ENCODE measurements at regions not wholly inside any gene's neighbourhood (a gene's known extent, or its start where the extent isn't known, plus 50 kb on each side); places are given as distances from the start of the nearest gene placed in this dataset.

DNA sequence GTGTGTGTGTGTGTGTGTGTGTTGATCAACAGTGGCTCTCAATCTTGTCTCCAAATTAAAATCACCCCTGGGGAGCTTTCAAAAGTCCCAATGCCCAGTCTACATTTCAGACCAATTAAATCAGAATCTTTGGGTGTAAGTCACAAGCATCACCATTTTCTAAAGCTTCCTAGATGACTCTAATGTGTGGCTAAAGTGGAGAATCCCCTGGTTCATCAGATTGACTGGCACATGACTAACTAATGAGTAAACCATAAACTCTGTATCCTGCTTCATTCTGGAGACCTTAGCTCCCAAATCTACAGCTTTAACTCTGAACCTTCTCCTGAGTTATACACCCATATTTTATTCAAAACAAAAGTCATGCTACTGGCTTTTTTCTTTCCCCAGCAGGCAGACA is 131.3 kb downstream of the SUCLA2 start:
- no peak overlapping the region for H3K4me3 ChIP-seq
- H3K27ac ChIP-seq, result no peak overlapping the region
- intact Hi-C loops (cut with DNase I), result no loop called here
- DNase-seq, result no peak
- no peaks in the 10 kb centered on the region for H3K27me3 ChIP-seq
- TF ChIP-seq CTCF (IDR thresholded peaks at IDR 0.05) (no peak), POLR2A (IDR thresholded peaks at IDR 0.05) (no peak)
- no peaks in the 10 kb centered on the region for H3K36me3 ChIP-seq (replicated peaks in 1 of 2)
- H3K4me1 ChIP-seq (replicated peaks in 1 of 2), result no peaks in the 10 kb centered on the region
- peaks cover 0 to 7% (median 0%) of the 10 kb centered on the region in 3 donors for H3K9me3 ChIP-seq (replicated peaks in 1 of 3)

DNA sequence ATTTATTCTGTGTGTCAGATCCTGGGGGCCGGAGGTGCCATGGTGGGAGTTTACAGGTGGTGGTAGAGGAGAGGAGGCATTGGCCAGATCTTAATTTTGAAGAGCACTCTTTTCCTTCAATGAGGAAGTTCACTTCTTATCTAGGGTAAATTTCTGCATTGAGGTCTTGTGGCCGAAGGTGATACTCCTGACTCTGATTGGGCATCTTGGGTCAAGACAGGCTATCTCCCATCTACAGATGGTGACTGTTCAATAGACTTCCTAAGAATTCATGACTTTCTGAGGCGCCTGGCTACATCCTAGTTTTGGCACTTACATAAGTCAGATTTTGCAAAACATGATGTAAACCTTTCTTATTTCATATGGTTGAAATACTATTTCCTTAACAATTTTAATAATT is 135.2 kb downstream of the SUCLA2 start:
- intact Hi-C loops (cut with DNase I), result no loop called here
- 68 to 70% (median 69%) methylated on average over 3 of the region's 3 CpGs for WGBS, 4 donors
- no peaks in the 10 kb centered on the region for H3K27me3 ChIP-seq
- no peak overlapping the region for H3K27ac ChIP-seq
- H3K4me1 ChIP-seq (replicated peaks in 1 of 2), result no peaks in the 10 kb centered on the region
- H3K36me3 ChIP-seq (replicated peaks in 1 of 2), result no peaks in the 10 kb centered on the region
- H3K4me3 ChIP-seq, result no peak overlapping the region
- TF ChIP-seq CTCF (IDR thresholded peaks at IDR 0.05), result no peak
- no peak for TF ChIP-seq POLR2A (IDR thresholded peaks at IDR 0.05)
- H3K9me3 ChIP-seq (replicated peaks in 1 of 3), result no peaks in the 10 kb centered on the region
- DNase-seq, result no peak

- DNase-seq, result no peak
- 83 to 88% (median 84%) methylated on average over 3 of the region's 3 CpGs for WGBS, 4 donors
- no peak for TF ChIP-seq CTCF (IDR thresholded peaks at IDR 0.05)
- no peak for TF ChIP-seq POLR2A (IDR thresholded peaks at IDR 0.05)
Observed at GRCh38 chr13:47862841-47863240, 138.2 kb downstream of the SUCLA2 start.

GRCh38 chr13:47859165-47859564 is 141.9 kb downstream of the SUCLA2 start:
- TF ChIP-seq CTCF (IDR thresholded peaks at IDR 0.05) (no peak), POLR2A (IDR thresholded peaks at IDR 0.05) (no peak)
- DNase-seq, result no peak
- no peaks in the 10 kb centered on the region for H3K36me3 ChIP-seq (replicated peaks in 1 of 2)
- H3K9me3 ChIP-seq (replicated peaks in 1 of 3), result no peaks in the 10 kb centered on the region
- no peak overlapping the region for H3K27ac ChIP-seq
- intact Hi-C loops (cut with DNase I), result no loop called here
- H3K4me1 ChIP-seq (replicated peaks in 1 of 2), result no peaks in the 10 kb centered on the region
- H3K4me3 ChIP-seq, result no peak overlapping the region
- WGBS, 4 donors, result 65 to 72% (median 69%) methylated on average over 1 of the region's 1 CpG
- no peaks in the 10 kb centered on the region for H3K27me3 ChIP-seq

More at GRCh38 chr13:47862841-47863240, 138.2 kb downstream of the SUCLA2 start:
- intact Hi-C loops (cut with DNase I), result no loop called here
- Histone ChIP-seq H3K27me3 (no peaks in the 10 kb centered on the region), H3K9me3 (replicated peaks in 1 of 3) (no peaks in the 10 kb centered on the region), H3K36me3 (replicated peaks in 1 of 2) (no peaks in the 10 kb centered on the region), H3K4me1 (replicated peaks in 1 of 2) (no peaks in the 10 kb centered on the region), H3K4me3 (no peak overlapping the region), H3K27ac (no peak overlapping the region)

Data from adrenal gland (tissue), 9 donors.